Upper lobe of left lung (tissue), 6 donors: ENCODE measurements at regions not wholly inside any gene's neighbourhood (a gene's known extent, or its start where the extent isn't known, plus 50 kb on each side); places are given as distances from the start of the nearest gene placed in this dataset.

Source experiments
- ATAC-seq, 2 donors: fragments of 200-7000 bp; cut with Tn5 transposase; one replicate each; pipeline ENCODE4 v1.9.1; 2022; ENCODE audit warnings: mild to moderate bottlenecking in 2 of 2, moderate library complexity in 2 of 2; ENCODE audit not compliant: low FRiP score in 2 of 2
- DNase-seq, 2 donors: peaks; one replicate each; pipeline ENCODE4 v3.0.0-alpha.2; 2019 to 2020
- H3K27ac ChIP-seq, 4 donors: fragments of 200-600 bp; sonication (generic); one replicate each; pipeline ENCODE4 v1.5.1; 2016 to 2019
- H3K27me3 ChIP-seq, 4 donors: fragments of 200-600 bp; sonication (generic); one replicate each; pipeline ENCODE4 v1.5.1; 2017 to 2019
- H3K36me3 ChIP-seq, 4 donors: fragments of 200-600 bp; sonication (generic); one replicate each; pipeline ENCODE4 v1.5.1; 2016 to 2019
- H3K4me1 ChIP-seq, 4 donors: fragments of 200-600 bp; sonication (generic); one replicate each; pipeline ENCODE4 v1.5.1; 2018 to 2019
- H3K4me3 ChIP-seq, 4 donors: fragments of 200-600 bp; sonication (generic); one replicate each; pipeline ENCODE4 v1.5.1; 2017 to 2019; ENCODE audit warnings: mild to moderate bottlenecking in 2 of 4, moderate library complexity in 1 of 4
- H3K9me3 ChIP-seq, 4 donors: fragments of 200-600 bp; sonication (generic); one replicate each; pipeline ENCODE4 v1.5.1; 2018 to 2019
- CTCF ChIP-seq, 6 experiments: fragments of 450-650 bp in 4 of 6; fragments of 200-600 bp in 2 of 6; sonication (generic) in 2 of 6; IDR thresholded peaks; one replicate each; pipeline ENCODE4 v1.5.1; 2016 to 2019; ENCODE audit warnings: antibody characterized with exemption in 6 of 6
- EP300 ChIP-seq, 4 donors: sonication (generic); formaldehyde crosslinking; IDR thresholded peaks; one replicate each; pipeline ENCODE4 v1.5.1; 2017; ENCODE audit warnings: antibody characterized with exemption in 4 of 4, control low read depth in 2 of 4
- POLR2A ChIP-seq, 4 donors: fragments of 450-650 bp; IDR thresholded peaks; one replicate each; pipeline ENCODE4 v1.5.1; 2016 to 2017; ENCODE audit warnings: antibody characterized with exemption in 4 of 4, mild to moderate bottlenecking in 2 of 4
- POLR2AphosphoS5 ChIP-seq, 2 donors: sonication (generic); formaldehyde crosslinking; IDR thresholded peaks; one replicate each; pipeline ENCODE4 v1.5.1; 2017; ENCODE audit warnings: antibody characterized with exemption in 2 of 2
- WGBS, 2 donors: methylation state at CpG; one replicate each; pipeline ENCODE4 v1.1.5; 2017 to 2018; 5-methylcytosine and 5-hydroxymethylcytosine counted together
- donor health status: DM: no; HTN: no; CAD: no; lungs with moderate emphysema.
- donor health status: DM: no; HTN: yes; CAD: no; lungs with severe emphysema.

DNA sequence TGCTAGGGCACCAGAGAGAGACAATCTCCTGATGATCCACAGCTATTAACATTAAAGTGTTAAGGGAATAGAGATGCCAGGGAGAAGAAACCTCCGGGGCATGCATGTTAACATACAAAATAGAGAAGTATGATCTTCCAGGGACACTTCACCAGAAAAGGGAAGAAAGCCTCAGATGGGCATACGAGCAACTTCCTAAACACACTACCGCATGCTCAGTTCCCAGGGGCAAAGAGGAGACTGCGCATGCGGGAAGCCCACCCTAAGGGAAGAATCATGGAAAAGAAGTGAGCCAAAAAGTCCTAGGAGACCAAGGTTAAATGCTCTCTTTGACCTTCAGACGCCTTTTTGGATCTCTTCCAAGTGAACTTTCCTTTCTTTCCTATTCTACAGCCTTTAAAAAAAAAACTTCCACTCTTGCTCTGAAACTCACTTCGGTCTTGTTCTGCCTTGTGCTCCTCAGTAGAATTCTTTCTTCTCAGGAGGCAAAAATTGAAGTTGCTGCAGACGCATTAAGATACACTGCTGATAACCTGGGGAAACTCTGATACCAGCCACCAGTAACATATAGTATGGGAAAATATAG, 1211.3 kb downstream of the REEP3 start:
- H3K27me3 ChIP-seq, result no peaks in the 10 kb centered on the region
- ATAC-seq (no peak), DNase-seq (no peak)
- H3K36me3 ChIP-seq, result no peaks in the 10 kb centered on the region
- no peak overlapping the region for H3K27ac ChIP-seq
- H3K9me3 ChIP-seq, result no peaks in the 10 kb centered on the region
- no peaks in the 10 kb centered on the region for H3K4me1 ChIP-seq
- no peak overlapping the region for H3K4me3 ChIP-seq
- TF ChIP-seq POLR2A (IDR thresholded peaks at IDR 0.05) (no peak), CTCF (IDR thresholded peaks at IDR 0.05) (no peak)
- WGBS, 2 donors, result 54 to 65% methylated on average over 8 of the region's 8 CpGs

- H3K27me3 ChIP-seq, result no peaks in the 10 kb centered on the region
- H3K27ac ChIP-seq, result no peak overlapping the region
- ATAC-seq, result no peak
- no peaks in the 10 kb centered on the region for H3K4me1 ChIP-seq
- DNase-seq, result no peak
- H3K36me3 ChIP-seq, result no peaks in the 10 kb centered on the region
- no peaks in the 10 kb centered on the region for H3K9me3 ChIP-seq
- TF ChIP-seq CTCF (IDR thresholded peaks at IDR 0.05), result peak in 2 of 6 experiments; percentile 10 to 24
- no peak for TF ChIP-seq EP300 (IDR thresholded peaks at IDR 0.05)
- TF ChIP-seq POLR2A (IDR thresholded peaks at IDR 0.05), result no peak
- no peak for TF ChIP-seq POLR2AphosphoS5 (IDR thresholded peaks at IDR 0.05)
- H3K4me3 ChIP-seq, result no peak overlapping the region
Measured at GRCh38 chr10:64733980-64734379, 1212.8 kb downstream of the REEP3 start.

DNA sequence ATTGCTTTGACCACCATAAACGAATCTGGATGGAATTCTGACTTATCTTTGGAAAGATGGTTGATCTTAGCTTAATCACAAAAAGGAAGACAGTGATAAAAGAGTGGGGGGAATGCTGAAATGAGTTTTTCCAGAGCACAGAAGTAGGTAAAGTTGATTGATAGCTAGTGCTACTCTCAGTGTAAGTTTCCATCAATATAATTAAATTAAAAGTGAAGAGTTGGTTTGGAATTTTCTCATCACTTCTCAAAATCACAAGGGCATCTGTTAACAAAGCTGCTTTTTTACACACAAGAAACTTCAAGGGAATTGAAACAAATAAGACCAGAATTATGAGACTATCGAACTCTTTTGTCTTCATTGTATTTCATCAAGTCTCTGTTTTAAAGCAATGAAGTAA, 1217.3 kb downstream of the REEP3 start:
- Histone ChIP-seq H3K27me3 (no peaks in the 10 kb centered on the region), H3K4me1 (no peaks in the 10 kb centered on the region), H3K4me3 (no peak overlapping the region), H3K27ac (no peak overlapping the region), H3K36me3 (no peaks in the 10 kb centered on the region), H3K9me3 (no peaks in the 10 kb centered on the region)
- no peak for ATAC-seq
- TF ChIP-seq POLR2AphosphoS5 (IDR thresholded peaks at IDR 0.05) (no peak), POLR2A (IDR thresholded peaks at IDR 0.05) (no peak), EP300 (IDR thresholded peaks at IDR 0.05) (no peak), CTCF (IDR thresholded peaks at IDR 0.05) (no peak)
- 62 to 63% methylated on average over 2 of the region's 2 CpGs for WGBS, 2 donors
- no peak for DNase-seq

GRCh38 chr10:64745565-64745964, 1224.4 kb downstream of the REEP3 start:
- H3K27ac ChIP-seq, result no peak overlapping the region
- ATAC-seq, result no peak

More at GRCh38 chr10:64745565-64745964, 1224.4 kb downstream of the REEP3 start:
- no peaks in the 10 kb centered on the region for H3K27me3 ChIP-seq
- no peak for DNase-seq
- TF ChIP-seq CTCF (IDR thresholded peaks at IDR 0.05), result no peak
- no peaks in the 10 kb centered on the region for H3K4me1 ChIP-seq
- no peaks in the 10 kb centered on the region for H3K36me3 ChIP-seq
- 55 to 83% methylated on average over 1 of the region's 1 CpG for WGBS, 2 donors
- no peak overlapping the region for H3K4me3 ChIP-seq
- no peaks in the 10 kb centered on the region for H3K9me3 ChIP-seq
